ENCODE measurements at regions not wholly inside any gene's neighbourhood (a gene's known extent, or its start where the extent isn't known, plus 50 kb on each side); places are given as distances from the start of the nearest gene placed in this dataset.
A peak's percentile ranks its signal among the peaks of the same experiment; 100 is the strongest.

DNA sequence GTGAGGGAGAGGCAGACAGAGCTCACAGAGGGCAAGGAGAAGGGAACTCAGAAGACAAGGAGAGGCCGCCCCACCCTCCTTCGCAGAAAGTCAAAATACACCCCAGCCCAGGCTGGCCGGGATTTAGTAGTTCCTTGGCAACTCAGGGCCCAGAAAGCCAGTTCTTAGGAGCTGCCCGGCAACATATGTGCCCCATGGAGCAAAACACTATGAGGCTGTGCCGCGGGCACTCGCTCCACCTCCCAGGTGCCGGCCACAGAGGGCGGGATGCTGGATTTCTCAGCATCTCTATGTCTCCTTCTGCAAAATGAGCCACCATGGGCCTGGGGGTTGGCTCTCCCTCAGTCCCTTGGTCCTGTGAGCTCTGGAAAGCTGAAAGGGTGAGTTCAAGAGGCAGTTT is 93.8 kb upstream of the CACNA1A start:
- no peaks in the 10 kb centered on the region for H3K9me3 ChIP-seq (ENCODE audit: control insufficient read depth in 2 of 3, insufficient read depth in 1 of 3, low read length in 3 of 3)
- H3K27me3 ChIP-seq (ENCODE audit: control insufficient read depth, insufficient read depth, low read length): no peaks in the 10 kb centered on the region
- DNase-seq: no peak
- TF ChIP-seq, protein P1, sequence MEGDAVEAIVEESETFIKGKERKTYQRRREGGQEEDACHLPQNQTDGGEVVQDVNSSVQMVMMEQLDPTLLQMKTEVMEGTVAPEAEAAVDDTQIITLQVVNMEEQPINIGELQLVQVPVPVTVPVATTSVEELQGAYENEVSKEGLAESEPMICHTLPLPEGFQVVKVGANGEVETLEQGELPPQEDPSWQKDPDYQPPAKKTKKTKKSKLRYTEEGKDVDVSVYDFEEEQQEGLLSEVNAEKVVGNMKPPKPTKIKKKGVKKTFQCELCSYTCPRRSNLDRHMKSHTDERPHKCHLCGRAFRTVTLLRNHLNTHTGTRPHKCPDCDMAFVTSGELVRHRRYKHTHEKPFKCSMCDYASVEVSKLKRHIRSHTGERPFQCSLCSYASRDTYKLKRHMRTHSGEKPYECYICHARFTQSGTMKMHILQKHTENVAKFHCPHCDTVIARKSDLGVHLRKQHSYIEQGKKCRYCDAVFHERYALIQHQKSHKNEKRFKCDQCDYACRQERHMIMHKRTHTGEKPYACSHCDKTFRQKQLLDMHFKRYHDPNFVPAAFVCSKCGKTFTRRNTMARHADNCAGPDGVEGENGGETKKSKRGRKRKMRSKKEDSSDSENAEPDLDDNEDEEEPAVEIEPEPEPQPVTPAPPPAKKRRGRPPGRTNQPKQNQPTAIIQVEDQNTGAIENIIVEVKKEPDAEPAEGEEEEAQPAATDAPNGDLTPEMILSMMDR (IDR thresholded peaks at IDR 0.05; ENCODE audit: borderline replicate concordance, extremely low read depth, insufficient read depth): no peak
- no peak for FAIRE-seq
- no peak overlapping the region for H3K9ac ChIP-seq (ENCODE audit: low read length in 3 of 3)
- H3K4me3 ChIP-seq (ENCODE audit: low read length in 3 of 3): no peak overlapping the region
- H3K36me3 ChIP-seq (ENCODE audit: control insufficient read depth in 2 of 3, insufficient read depth in 3 of 3, low read length in 3 of 3): no peaks in the 10 kb centered on the region
- intact Hi-C loops (cut with DNase I): loop anchor here (10.0 kb wide), 2 partner anchors 115 to 265 kb away; no protein-coding TSS in a partner anchor
- H3K4me1 ChIP-seq (ENCODE audit: control insufficient read depth in 2 of 3, insufficient read depth in 2 of 3, low read depth in 1 of 3, low read length in 3 of 3): no peaks in the 10 kb centered on the region
- no peak overlapping the region for H3K27ac ChIP-seq (ENCODE audit: low read depth in 2 of 2, low read length in 2 of 2)

DNA sequence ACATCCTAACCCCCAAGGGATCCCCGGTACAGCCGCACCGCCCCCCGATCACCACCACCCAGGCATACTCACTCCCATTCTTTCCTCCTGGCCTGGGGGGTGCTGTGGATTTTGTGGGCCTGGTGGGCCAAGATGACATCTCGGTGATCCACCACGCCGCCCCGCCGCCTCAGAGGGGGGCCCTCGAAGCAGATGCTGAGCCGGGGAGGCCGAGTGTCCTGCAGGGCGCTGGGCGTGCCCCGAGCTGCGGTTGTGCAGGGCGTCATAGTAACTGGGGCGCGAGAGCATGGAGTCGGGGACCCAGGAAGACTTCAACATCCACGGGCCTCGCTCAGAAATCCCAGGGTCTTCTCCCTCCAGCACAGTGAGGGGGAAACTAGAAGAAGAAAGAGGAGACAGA is 93.4 kb upstream of the CACNA1A start:
- Histone ChIP-seq H3K27ac (ENCODE audit: low read depth in 2 of 2, low read length in 2 of 2) (no peak overlapping the region), H3K27me3 (ENCODE audit: control insufficient read depth, insufficient read depth, low read length) (no peaks in the 10 kb centered on the region), H3K36me3 (ENCODE audit: control insufficient read depth in 2 of 3, insufficient read depth in 3 of 3, low read length in 3 of 3) (no peaks in the 10 kb centered on the region), H3K9me3 (ENCODE audit: control insufficient read depth in 2 of 3, insufficient read depth in 1 of 3, low read length in 3 of 3) (no peaks in the 10 kb centered on the region), H3K4me1 (ENCODE audit: control insufficient read depth in 2 of 3, insufficient read depth in 2 of 3, low read depth in 1 of 3, low read length in 3 of 3) (no peaks in the 10 kb centered on the region), H3K4me3 (ENCODE audit: low read length in 3 of 3) (no peak overlapping the region), H3K9ac (ENCODE audit: low read length in 3 of 3) (no peak overlapping the region)
- no peak for DNase-seq
- TF ChIP-seq, protein P1 (IDR thresholded peaks at IDR 0.05; ENCODE audit: borderline replicate concordance, extremely low read depth, insufficient read depth): no peak
- intact Hi-C loops (cut with DNase I): loop anchor here (10.0 kb wide), 2 partner anchors 115 to 265 kb away; no protein-coding TSS in a partner anchor
- no peak for FAIRE-seq

DNA sequence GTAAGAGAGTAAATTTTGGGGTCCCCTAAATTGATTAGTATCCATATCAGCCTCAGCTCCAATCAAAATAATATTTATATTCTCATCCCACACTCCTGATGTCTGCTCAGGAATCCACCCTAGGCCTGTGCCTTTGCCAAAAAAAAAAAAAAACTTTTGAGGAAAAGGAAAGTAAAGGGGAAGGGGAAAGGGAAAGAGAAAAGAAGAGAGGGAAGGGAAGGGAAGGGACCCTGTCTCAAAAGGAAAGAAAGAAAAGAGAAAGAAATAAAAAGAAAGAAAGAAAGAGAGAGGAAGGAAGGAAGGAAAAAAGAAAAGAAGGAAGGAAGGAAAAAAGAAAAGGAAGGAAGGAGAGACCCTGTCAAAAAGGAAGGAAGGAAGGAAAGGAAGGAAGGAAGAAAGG is 91.8 kb upstream of the CACNA1A start:
- Histone ChIP-seq H3K36me3 (ENCODE audit: control insufficient read depth in 2 of 3, insufficient read depth in 3 of 3, low read length in 3 of 3) (no peaks in the 10 kb centered on the region), H3K4me3 (ENCODE audit: low read length in 3 of 3) (no peak overlapping the region), H3K27me3 (ENCODE audit: control insufficient read depth, insufficient read depth, low read length) (no peaks in the 10 kb centered on the region), H3K4me1 (ENCODE audit: control insufficient read depth in 2 of 3, insufficient read depth in 2 of 3, low read depth in 1 of 3, low read length in 3 of 3) (no peaks in the 10 kb centered on the region), H3K9me3 (ENCODE audit: control insufficient read depth in 2 of 3, insufficient read depth in 1 of 3, low read length in 3 of 3) (no peaks in the 10 kb centered on the region), H3K27ac (ENCODE audit: low read depth in 2 of 2, low read length in 2 of 2) (no peak overlapping the region), H3K9ac (ENCODE audit: low read length in 3 of 3) (no peak overlapping the region)
- TF ChIP-seq, protein P1 (IDR thresholded peaks at IDR 0.05; ENCODE audit: borderline replicate concordance, extremely low read depth, insufficient read depth): no peak
- FAIRE-seq (no peak), DNase-seq (no peak)
- intact Hi-C loops (cut with DNase I): no loop called here

DNA sequence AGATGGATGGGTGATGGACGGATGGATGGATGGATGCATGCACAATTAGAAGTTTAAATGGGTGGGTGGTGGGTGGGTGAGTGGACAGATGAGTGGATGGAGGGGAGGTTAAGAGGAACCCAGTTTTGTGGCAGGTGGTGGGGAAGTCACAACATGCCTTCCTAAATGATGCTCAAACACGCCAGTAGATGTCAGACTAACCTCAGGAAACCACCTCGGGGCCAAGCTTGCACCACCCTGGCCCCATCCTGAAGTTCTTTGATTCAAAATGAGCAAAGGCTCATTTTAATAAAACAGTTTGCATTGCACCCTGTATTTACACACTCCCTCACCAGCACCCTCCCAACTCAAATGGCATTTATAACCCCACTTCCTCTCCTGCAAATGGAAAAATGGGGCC is 91.4 kb upstream of the CACNA1A start:
- no peak for FAIRE-seq

More for the DNA sequence above, 91.4 kb upstream of the CACNA1A start:
- Histone ChIP-seq H3K9me3 (ENCODE audit: control insufficient read depth in 2 of 3, insufficient read depth in 1 of 3, low read length in 3 of 3) (no peaks in the 10 kb centered on the region), H3K27me3 (ENCODE audit: control insufficient read depth, insufficient read depth, low read length) (no peaks in the 10 kb centered on the region), H3K4me1 (ENCODE audit: control insufficient read depth in 2 of 3, insufficient read depth in 2 of 3, low read depth in 1 of 3, low read length in 3 of 3) (no peaks in the 10 kb centered on the region), H3K36me3 (ENCODE audit: control insufficient read depth in 2 of 3, insufficient read depth in 3 of 3, low read length in 3 of 3) (no peaks in the 10 kb centered on the region), H3K9ac (ENCODE audit: low read length in 3 of 3) (no peak overlapping the region), H3K4me3 (ENCODE audit: low read length in 3 of 3) (no peak overlapping the region), H3K27ac (ENCODE audit: low read depth in 2 of 2, low read length in 2 of 2) (no peak overlapping the region)
- DNase-seq: peak in 4 of 5 donors; percentile 53 to 79 (median 61)
- intact Hi-C loops (cut with DNase I): no loop called here
- TF ChIP-seq, protein P1 (IDR thresholded peaks at IDR 0.05; ENCODE audit: borderline replicate concordance, extremely low read depth, insufficient read depth): peak; percentile 69

Data from kidney (tissue), 13 donors.